GM12873 (cell line): ENCODE measurements at regions not wholly inside any gene's neighbourhood (a gene's known extent, or its start where the extent isn't known, plus 50 kb on each side); places are given as distances from the start of the nearest gene placed in this dataset.

ENCODE experiments used
- TF ChIP-seq, protein P1 (sequence below): IDR thresholded peaks from 2 replicates; pipeline ENCODE4 v1.5.1; 2012; ENCODE audit warnings: low read depth, mild to moderate bottlenecking, moderate library complexity, low read length, control low read depth; ENCODE audit not compliant: insufficient read depth; ENCODE audit errors: missing control alignments

DNA sequence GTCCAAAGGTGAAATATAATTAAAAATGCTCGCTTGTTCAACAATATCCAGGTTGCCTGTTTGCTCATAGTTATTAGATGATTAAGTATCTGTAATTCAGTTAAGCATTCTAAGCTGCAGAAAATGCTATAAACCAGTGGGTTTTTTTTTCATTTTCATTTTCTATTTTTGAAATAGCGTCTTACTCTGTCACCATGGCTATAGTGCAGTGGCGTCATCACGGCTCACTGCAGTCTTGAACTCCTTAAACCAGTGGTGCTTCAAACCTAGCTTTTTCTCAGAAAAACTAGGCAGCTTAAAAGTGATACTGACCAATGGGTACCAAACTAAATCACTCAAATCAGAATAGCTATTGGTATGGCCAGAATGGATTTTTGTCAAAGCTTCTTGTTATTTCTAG, 925.2 kb downstream of the TSN start:
- TF ChIP-seq, protein P1, sequence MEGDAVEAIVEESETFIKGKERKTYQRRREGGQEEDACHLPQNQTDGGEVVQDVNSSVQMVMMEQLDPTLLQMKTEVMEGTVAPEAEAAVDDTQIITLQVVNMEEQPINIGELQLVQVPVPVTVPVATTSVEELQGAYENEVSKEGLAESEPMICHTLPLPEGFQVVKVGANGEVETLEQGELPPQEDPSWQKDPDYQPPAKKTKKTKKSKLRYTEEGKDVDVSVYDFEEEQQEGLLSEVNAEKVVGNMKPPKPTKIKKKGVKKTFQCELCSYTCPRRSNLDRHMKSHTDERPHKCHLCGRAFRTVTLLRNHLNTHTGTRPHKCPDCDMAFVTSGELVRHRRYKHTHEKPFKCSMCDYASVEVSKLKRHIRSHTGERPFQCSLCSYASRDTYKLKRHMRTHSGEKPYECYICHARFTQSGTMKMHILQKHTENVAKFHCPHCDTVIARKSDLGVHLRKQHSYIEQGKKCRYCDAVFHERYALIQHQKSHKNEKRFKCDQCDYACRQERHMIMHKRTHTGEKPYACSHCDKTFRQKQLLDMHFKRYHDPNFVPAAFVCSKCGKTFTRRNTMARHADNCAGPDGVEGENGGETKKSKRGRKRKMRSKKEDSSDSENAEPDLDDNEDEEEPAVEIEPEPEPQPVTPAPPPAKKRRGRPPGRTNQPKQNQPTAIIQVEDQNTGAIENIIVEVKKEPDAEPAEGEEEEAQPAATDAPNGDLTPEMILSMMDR, result no peak

DNA sequence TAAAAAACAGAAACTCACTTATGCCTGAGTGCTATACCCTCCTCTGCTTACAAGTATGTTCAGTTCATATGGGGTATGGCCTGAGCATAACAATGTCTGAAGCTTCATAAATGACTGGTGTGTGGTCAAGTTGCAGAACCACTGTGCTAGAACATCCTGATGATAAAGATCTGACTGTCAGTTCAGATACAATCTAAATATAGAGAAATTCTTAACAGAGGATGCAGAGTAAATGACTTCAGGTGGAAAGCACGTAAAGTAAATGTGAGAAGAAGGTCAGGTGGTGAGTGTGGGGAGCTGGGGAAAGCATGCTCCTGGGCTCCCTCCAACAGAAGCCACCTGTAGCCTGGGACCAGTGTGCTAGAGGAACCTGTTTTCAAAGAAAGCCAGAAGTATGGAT, 926.2 kb downstream of the TSN start:
- TF ChIP-seq, protein P1, result no peak

DNA sequence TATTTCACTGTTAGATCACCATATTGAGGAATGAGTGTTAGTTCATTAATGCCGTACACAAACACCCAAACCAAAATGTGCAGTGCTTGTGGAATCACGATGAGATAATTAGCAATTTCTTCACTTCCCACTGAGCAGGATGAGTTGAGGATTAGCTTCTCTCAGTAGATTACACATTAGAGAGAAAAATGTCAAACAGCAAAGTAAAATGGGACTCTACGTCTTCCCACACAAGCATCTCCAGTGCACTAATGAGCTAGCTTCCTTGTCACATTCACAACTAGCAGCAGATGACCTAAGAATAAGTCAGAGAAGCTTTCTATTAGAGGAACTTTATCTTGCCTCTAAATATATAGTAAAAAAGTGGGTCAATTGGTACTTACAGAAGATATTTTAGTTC, 926.9 kb downstream of the TSN start:
- TF ChIP-seq, protein P1, result no peak

DNA sequence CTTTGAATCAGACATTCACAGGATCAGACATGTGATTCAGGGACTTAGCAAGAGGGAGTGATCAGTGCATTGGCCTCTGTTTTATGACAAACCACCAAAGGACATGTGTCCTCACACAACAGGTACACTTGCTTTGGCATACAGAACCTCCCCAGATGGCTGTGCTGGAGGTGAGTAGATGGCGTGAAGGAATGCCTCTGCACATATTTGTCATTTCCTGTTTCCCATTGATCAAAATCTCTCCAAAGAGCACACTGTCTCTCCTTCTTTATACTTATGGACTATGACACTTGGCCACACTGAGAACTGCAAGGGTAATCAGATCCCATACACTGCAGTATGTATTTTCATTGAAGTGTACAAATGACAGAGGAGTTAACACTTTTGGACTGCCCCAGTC, 927.6 kb downstream of the TSN start:
- TF ChIP-seq, protein P1, result no peak

DNA sequence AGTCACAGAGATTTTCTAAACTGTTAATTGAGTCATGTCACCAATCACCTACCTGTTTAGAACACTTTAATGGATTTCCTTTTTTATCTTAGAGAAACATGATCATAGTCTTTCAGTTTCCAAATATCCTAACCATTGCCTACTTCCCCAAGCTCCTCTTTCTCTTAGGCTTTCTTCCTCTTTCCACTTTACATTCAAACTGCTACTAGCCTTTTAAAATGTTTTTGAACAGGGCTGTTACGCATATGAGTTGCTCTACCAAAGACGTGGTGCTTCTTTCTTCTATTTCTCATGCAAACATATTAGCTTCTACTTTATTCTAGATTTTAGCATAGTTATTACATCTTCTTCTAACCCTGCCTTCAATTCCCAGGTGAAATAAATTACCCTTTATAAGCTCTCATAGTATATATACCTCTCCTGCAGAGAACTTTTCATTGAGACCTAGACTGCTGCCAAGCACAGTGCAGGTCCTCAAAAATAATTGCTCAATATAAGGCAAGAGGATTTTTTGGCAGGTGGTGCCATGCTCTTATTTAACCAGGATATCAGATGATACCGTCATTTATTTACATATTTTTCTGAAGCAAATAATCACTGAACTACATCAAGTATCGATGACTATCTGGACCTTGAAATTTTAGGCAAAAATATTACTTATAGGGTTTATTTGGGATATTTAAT, 937.1 kb downstream of the TSN start:
- TF ChIP-seq, protein P1, result no peak

DNA sequence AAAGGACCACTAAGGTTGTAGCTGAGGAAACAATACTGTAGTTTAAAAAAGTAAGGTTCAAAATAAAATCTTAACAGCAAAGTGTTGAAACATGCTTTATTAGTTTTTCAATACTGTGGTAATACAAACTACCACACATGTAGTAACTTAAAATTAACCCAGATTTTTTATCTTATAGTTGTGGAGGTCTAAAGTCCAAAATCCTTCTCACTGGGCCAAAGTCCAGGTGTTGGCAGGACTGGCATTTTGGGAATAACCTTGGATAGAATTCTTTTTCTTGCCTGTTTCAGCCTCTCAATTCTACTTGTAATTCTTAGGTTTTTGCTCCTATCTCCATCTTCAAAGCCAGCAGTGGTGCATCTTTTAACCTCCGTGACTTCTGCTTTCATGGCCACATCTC, 942.0 kb downstream of the TSN start:
- TF ChIP-seq, protein P1, result no peak

DNA sequence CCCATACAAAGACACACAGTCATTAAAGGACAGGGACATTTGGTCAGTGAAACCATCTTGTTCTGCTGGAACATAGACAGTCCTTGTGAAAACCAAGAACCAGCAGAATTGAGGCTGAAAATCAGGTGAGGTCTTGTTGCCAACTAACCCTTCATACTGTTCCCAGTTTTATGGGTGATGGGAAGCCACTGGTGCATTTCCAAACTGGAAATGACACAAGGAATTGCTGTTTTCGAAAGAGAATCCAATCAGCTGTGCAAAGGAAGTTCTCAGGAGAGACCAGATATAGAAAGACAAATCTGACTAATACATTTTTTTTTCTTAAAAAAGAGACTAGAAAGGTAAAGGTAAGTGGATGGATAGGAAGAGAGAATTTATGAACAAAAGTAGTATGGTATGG, 948.2 kb downstream of the TSN start:
- TF ChIP-seq, protein P1, result no peak

DNA sequence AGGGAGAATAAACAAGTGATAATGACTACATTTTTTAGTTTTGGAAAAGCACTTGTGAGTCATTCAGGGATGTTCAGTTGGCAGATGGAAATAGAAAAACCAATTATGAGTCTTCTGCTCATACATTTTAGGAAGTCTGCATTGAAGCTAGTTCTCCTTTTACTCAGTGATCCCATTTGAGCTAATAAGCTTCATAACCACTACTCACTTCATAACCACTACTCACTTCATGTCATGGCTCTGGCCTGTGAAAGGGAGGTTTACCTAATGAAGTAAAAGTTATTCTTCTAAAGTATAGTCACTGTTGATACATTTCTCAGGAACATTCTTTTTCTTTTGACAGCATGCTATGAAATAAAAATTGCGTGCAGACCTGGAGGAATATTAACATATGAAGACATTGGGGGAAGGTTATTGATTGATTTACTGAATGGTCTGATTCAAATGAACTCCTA, 948.7 kb downstream of the TSN start:
- TF ChIP-seq, protein P1, result no peak
